ENCODE measurements at regions not wholly inside any gene's neighbourhood (a gene's known extent, or its start where the extent isn't known, plus 50 kb on each side); places are given as distances from the start of the nearest gene placed in this dataset.

- TF ChIP-seq EZH2 (IDR thresholded peaks at IDR 0.05) = no peak
- no peak for TF ChIP-seq POLR2AphosphoS5 (IDR thresholded peaks at IDR 0.05; ENCODE audit: borderline replicate concordance, low read depth, low read length)
These were observed 417.5 kb downstream of the HINT1 start for GRCh38 chr5:130747556-130747955.
